IMR-90 (cell line): ENCODE measurements at regions not wholly inside any gene's neighbourhood (a gene's known extent, or its start where the extent isn't known, plus 50 kb on each side); places are given as distances from the start of the nearest gene placed in this dataset.
"Not testable (repeated sequence)": the region's sequence is repeated elsewhere in the genome, so short reads cannot be mapped to it uniquely, and the experiment has no call there.

Source experiments
- ATAC-seq: fragments of 200-7000 bp; cut with Tn5 transposase; 2 replicates; pipeline ENCODE4 v1.9.1; 2020; ENCODE audit warnings: low read depth, mild to moderate bottlenecking, moderate library complexity
- BruUV-seq: library from RNA; stranded (reverse); fragments of 400-500 nt; replicated peaks from 2 replicates; lab custom pipeline; 2021; lab: Mats Ljungman, UMichigan
- CTCF ChIA-PET: fragments of 300-600 bp; formaldehyde crosslinking; extraction: SDS; loops from one replicate; lab custom pipeline; 2021; ENCODE audit warnings: antibody characterized with exemption; lab: Yijun Ruan, JAX
- POLR2A ChIA-PET: fragments of 300-600 bp; sonication (Branson Sonifier 250); formaldehyde crosslinking; loops from one replicate; lab custom pipeline; 2022; ENCODE audit warnings: antibody characterized with exemption; ENCODE audit not compliant: unreplicated experiment; lab: Charles Lee
- DNase-seq: peaks from one replicate; pipeline ENCODE4 v3.0.0; 2013
- H2AFZ ChIP-seq: replicated peaks from 2 replicates; pipeline ENCODE3; 2013; ENCODE audit warnings: low read length, mild to moderate bottlenecking; ENCODE audit not compliant: poor library complexity
- H2AK5ac ChIP-seq: 2 replicates; pipeline ENCODE4 v1.6.1; 2013; ENCODE audit warnings: low read depth, low read length, inconsistent platforms
- H2AK9ac ChIP-seq: replicated peaks from 2 replicates; pipeline ENCODE3; 2013; ENCODE audit warnings: mild to moderate bottlenecking, low read depth, low read length, moderate library complexity; ENCODE audit not compliant: poor library complexity
- H2BK120ac ChIP-seq: 2 replicates; pipeline ENCODE4 v1.6.1; 2013; ENCODE audit warnings: low read depth, low read length, inconsistent platforms
- H2BK15ac ChIP-seq: 3 replicates; pipeline ENCODE4 v1.6.1; 2013; ENCODE audit warnings: low read depth, low read length, inconsistent platforms
- H2BK20ac ChIP-seq: 2 replicates; pipeline ENCODE4 v1.6.1; 2013; ENCODE audit warnings: low read depth, mild to moderate bottlenecking, inconsistent platforms, low read length, moderate library complexity
- H2BK5ac ChIP-seq: 2 replicates; pipeline ENCODE4 v1.6.1; 2013; ENCODE audit warnings: mild to moderate bottlenecking, low read depth, low read length, inconsistent platforms; ENCODE audit not compliant: poor library complexity, severe bottlenecking
- H3K14ac ChIP-seq: replicated peaks from 2 replicates; pipeline ENCODE4 v1.6.1; 2013; ENCODE audit warnings: low read depth, low read length, inconsistent platforms
- H3K18ac ChIP-seq: 2 replicates; pipeline ENCODE4 v1.6.1; 2013; ENCODE audit warnings: low read depth, low read length, control low read depth
- H3K23ac ChIP-seq: 2 replicates; pipeline ENCODE4 v1.6.1; 2013; ENCODE audit warnings: low read depth, low read length, inconsistent platforms
- H3K27ac ChIP-seq: 2 replicates; pipeline ENCODE4 v1.5.1; 2013; ENCODE audit warnings: mild to moderate bottlenecking, control low read depth, low read length; ENCODE audit not compliant: insufficient read depth
- H3K27me3 ChIP-seq: 2 replicates; pipeline ENCODE4 v1.6.1; 2013; ENCODE audit warnings: low read length; ENCODE audit not compliant: control insufficient read depth, insufficient read depth
- H3K36me3 ChIP-seq: 2 replicates; pipeline ENCODE4 v1.6.1; 2013; ENCODE audit warnings: low read length, mixed read lengths; ENCODE audit not compliant: control insufficient read depth, insufficient read depth
- H3K4ac ChIP-seq: 2 replicates; pipeline ENCODE4 v1.6.1; 2013; ENCODE audit warnings: low read depth, low read length, inconsistent platforms
- H3K4me1 ChIP-seq: 2 replicates; pipeline ENCODE4 v1.6.1; 2013; ENCODE audit warnings: low read length, mixed read lengths; ENCODE audit not compliant: control insufficient read depth, insufficient read depth
- H3K4me2 ChIP-seq: 2 replicates; pipeline ENCODE4 v1.6.1; 2013; ENCODE audit warnings: low read depth, mild to moderate bottlenecking, control low read depth, low read length, moderate library complexity
- H3K4me3 ChIP-seq: 2 replicates; pipeline ENCODE4 v1.5.1; 2013; ENCODE audit warnings: low read depth, mild to moderate bottlenecking, control low read depth, low read length, moderate library complexity; ENCODE audit not compliant: insufficient read depth
- H3K56ac ChIP-seq: 2 replicates; pipeline ENCODE4 v1.6.1; 2013; ENCODE audit warnings: low read length, inconsistent platforms; ENCODE audit not compliant: insufficient read depth; ENCODE audit errors: extremely low read depth
- H3K79me1 ChIP-seq, 2 experiments: 2 replicates each; pipeline ENCODE4 v1.6.1; 2013; ENCODE audit warnings: low read length in 2 of 2, inconsistent platforms in 1 of 2, low read depth in 1 of 2
- H3K9ac ChIP-seq: 2 replicates; pipeline ENCODE4 v1.6.1; 2013; ENCODE audit warnings: low read depth, low read length, control low read depth
- H3K9me1 ChIP-seq: 2 replicates; pipeline ENCODE4 v1.6.1; 2013; ENCODE audit warnings: low read length, inconsistent platforms; ENCODE audit not compliant: insufficient read depth
- H3K9me3 ChIP-seq: 2 replicates; pipeline ENCODE4 v1.6.1; 2013; ENCODE audit warnings: low read length; ENCODE audit not compliant: control insufficient read depth, insufficient read depth
- H4K20me1 ChIP-seq: 2 replicates; pipeline ENCODE4 v1.6.1; 2013; ENCODE audit warnings: low read length, inconsistent platforms; ENCODE audit not compliant: insufficient read depth
- H4K5ac ChIP-seq: 2 replicates; pipeline ENCODE4 v1.6.1; 2013; ENCODE audit warnings: mild to moderate bottlenecking, low read depth, low read length, control low read depth
- H4K8ac ChIP-seq, 2 experiments: 2 replicates each; pipeline ENCODE4 v1.6.1; 2013; ENCODE audit warnings: low read depth in 2 of 2, low read length in 2 of 2, control low read depth in 1 of 2, inconsistent platforms in 1 of 2
- H4K91ac ChIP-seq: 2 replicates; pipeline ENCODE4 v1.6.1; 2013; ENCODE audit warnings: low read depth, low read length, inconsistent platforms; ENCODE audit not compliant: insufficient read depth
- whole genome bisulfite sequencing, 2 experiments: methylation state at CpG; one replicate each; pipeline versions ENCODE4 v1.1.5 to v1.1.7; 2013; ENCODE audit warnings: missing lambda C conversion rate in 2 of 2; ENCODE audit not compliant: insufficient read length in 1 of 2; ENCODE audit errors: extremely low coverage in 2 of 2; 5-methylcytosine and 5-hydroxymethylcytosine counted together
- dilution Hi-C: fragments of 300-500 bp; cut with HindIII; formaldehyde crosslinking; loops from one replicate; pipeline ENCODE4 v1.14.3; 2018; ENCODE audit warnings: low sequenced_read_pairs; ENCODE audit not compliant: unreplicated experiment
- in situ Hi-C: fragments of 300-500 bp; cut with MboI; formaldehyde crosslinking; loops from 3 replicates; pipeline ENCODE4 v1.14.3; 2019; ENCODE audit warnings: low sequenced_read_pairs, inconsistent platforms, mixed read lengths
- intact Hi-C: fragments of 100-400 bp; cut with micrococcal nuclease; formaldehyde crosslinking; loops from 2 replicates; pipeline ENCODE4 v1.10.0; 2022

DNA sequence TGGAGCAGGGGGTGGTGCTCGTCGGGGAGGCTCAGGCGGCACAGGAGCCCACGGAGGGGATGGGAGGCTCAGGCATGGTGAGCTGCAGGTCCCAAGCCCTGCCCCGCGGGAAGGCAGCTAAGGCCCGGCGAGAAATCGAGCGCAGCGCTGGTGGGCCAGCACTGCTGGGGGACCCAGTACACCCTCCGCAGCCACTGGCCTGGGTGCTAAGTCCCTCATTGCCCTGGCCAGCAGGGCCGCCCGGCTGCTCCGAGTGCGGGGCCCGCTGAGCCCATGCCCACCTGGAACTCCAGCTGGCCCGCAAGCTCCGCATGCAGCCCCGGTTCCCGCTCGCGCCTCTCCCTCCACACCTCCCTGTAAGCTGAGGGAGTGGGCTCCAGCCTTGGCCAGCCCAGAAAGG, 151.0 kb upstream of the COX7C start:
- H2AK5ac ChIP-seq, H3K4ac ChIP-seq, H3K27me3 ChIP-seq, H4K20me1 ChIP-seq, H2AFZ ChIP-seq, H2BK20ac ChIP-seq, H3K9ac ChIP-seq, H3K4me2 ChIP-seq, H3K36me3 ChIP-seq, H3K23ac ChIP-seq, BruUV-seq, H2BK15ac ChIP-seq, DNase-seq, H3K79me1 ChIP-seq, H2BK120ac ChIP-seq, POLR2A ChIA-PET, in situ Hi-C loops, dilution Hi-C loops, H2BK5ac ChIP-seq, H3K18ac ChIP-seq, CTCF ChIA-PET, H3K9me3 ChIP-seq, H3K4me3 ChIP-seq, ATAC-seq, H4K8ac ChIP-seq, intact Hi-C loops, H3K14ac ChIP-seq, H3K4me1 ChIP-seq, H3K27ac ChIP-seq, H4K5ac ChIP-seq, H3K9me1 ChIP-seq, H2AK9ac ChIP-seq, H4K91ac ChIP-seq, H3K56ac ChIP-seq: not testable (repeated sequence)
- no CpG with 5 or more reads among the region's 23 CpGs for WGBS, 2 experiments
